Jurkat, Clone E6-1 (cell line): ENCODE measurements at regions not wholly inside any gene's neighbourhood (a gene's known extent, or its start where the extent isn't known, plus 50 kb on each side); places are given as distances from the start of the nearest gene placed in this dataset.

Source experiments
- DNase-seq: peaks from one replicate; pipeline ENCODE4 v3.0.0-alpha.2; 2011; ENCODE audit warnings: low read depth, low spot score
- H3K4me3 ChIP-seq: 2 replicates; pipeline ENCODE4 v1.5.1; 2011; ENCODE audit warnings: mild to moderate bottlenecking, low read length, control low read depth, moderate library complexity

DNA sequence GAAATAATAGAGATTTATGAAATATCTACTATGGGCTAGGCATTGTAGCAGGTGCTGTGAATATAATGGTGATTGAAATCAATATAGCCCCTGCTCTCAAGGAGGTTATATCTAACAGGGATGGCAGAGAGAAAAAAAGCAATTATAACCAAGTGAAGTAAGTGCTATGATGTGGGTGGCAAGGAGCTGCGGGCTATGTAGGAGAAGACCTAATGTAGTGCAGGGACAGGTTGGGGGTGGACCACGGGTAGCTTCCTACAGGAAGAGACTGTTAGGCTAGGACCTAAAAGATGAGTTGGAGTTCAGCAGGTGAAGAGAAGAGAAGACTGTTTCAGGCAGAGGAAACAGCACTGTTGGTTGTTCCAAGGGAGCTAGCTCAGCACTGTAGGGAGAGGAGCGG, 311.0 kb downstream of the KCNRG start:
- H3K4me3 ChIP-seq, result peak overlapping the region; percentile 30

DNA sequence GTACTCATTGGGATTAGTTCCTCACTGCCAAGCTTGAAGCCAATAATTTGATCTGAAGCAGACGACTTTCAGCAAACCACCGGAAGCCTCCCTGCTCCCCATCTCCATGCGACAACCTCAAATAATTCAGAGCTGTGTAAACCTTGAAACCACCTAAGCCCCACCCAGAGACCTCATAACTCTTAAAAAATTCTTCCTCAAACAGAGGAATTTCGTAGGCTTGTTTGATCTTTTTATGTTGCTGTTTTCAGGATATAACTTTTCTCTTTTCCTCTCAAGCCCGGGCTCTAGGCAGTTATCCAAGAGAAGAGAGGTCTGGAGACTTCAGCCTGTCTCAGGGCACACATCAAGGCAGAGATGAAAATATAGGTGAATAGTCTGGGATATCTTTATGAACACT, 311.6 kb downstream of the KCNRG start:
- H3K4me3 ChIP-seq, result peak overlapping the region; percentile 30
- DNase-seq, result no peak

More for the DNA sequence above, 311.0 kb downstream of the KCNRG start:
- DNase-seq, result peak; percentile 63

- no peak overlapping the region for H3K4me3 ChIP-seq
- DNase-seq, result no peak
These were observed 319.0 kb downstream of the KCNRG start for GRCh38 chr13:50334115-50334778.

DNA sequence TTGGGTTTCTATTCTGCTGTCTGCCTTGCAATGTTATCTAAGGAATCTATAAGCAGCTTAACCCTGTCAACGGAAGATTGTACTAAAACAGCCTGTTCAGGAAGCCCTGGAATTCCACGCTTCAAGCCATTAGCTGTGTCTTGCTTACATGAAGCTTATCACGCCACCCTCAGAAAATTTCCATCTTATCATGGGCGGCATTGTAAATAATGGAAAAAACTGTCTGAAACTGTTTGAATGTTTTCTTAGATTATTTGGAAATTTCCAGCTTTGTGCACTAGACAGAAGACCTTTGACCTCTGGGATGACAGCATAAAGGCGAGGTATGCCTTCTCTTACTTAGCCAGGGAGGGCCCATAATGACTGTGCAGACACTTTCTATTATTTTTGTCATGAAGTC, 319.7 kb downstream of the KCNRG start:
- DNase-seq, result no peak
- no peak overlapping the region for H3K4me3 ChIP-seq

DNA sequence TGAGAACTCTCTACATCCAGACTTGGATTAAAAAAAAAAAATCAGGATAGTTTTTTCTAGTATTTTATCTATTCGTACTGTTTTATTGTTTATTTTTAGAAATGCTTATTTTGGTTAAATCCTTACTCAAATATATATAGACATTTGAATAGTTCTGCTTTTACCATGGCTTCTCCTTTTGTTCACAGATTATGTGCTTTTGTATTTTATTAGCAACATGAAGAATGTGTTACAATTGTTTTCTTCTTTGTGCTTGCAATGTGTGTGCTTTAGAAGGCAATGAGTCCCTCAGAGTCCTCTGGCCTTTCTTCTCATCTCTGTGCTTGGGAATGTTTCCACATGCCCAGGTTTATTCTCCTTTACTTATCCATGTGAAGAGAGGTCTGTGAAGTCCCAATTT, 324.0 kb downstream of the KCNRG start:
- H3K4me3 ChIP-seq, result no peak overlapping the region
- DNase-seq, result no peak

GRCh38 chr13:50340146-50340545, 324.9 kb downstream of the KCNRG start:
- DNase-seq, result no peak
- no peak overlapping the region for H3K4me3 ChIP-seq

- H3K4me3 ChIP-seq, result no peak overlapping the region
- DNase-seq, result no peak
These were observed 325.5 kb downstream of the KCNRG start for GRCh38 chr13:50340551-50341287.

GRCh38 chr13:50341526-50341925, 326.3 kb downstream of the KCNRG start:
- no peak overlapping the region for H3K4me3 ChIP-seq
- no peak for DNase-seq

DNA sequence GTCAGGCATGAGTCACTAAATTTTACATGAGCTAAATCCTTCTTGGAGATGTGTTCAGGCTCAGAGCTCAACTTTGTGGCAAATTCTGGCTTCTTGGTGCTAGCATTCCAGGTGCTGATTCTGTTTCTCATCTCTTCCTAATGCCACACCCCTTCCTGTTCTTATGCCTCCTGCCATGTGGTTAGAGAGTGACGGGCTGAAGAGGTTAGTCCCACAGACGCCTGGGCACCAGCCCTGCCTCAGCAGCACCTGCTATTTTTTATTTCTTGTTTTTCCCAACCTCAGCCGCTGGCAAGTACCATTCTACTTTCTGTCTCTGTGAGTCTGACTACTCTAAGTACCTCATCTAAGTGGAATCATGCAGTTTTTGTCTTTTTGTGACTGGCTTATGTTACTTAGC, 329.5 kb downstream of the KCNRG start:
- peak; percentile 74 for DNase-seq
- H3K4me3 ChIP-seq, result no peak overlapping the region

DNA sequence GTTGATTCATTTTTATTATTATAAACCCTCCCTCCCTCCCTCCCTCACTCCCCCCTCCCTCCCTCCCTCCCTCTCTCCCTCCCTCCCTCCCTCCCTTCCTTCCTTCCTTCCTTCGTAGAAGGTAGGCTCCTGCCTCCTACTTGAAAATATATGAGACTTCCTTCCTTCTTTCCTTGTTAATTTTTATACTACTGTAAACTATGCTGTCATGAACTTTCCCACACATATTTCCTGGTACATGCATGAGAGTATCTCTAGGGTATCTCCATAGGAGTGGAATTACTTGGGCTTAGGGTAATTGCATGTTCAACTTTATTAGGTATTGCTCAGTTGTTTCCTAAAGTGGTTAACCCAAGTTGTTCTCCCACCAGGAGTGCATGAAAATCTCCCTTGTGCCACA, 330.6 kb downstream of the KCNRG start:
- no peak for DNase-seq

DNA sequence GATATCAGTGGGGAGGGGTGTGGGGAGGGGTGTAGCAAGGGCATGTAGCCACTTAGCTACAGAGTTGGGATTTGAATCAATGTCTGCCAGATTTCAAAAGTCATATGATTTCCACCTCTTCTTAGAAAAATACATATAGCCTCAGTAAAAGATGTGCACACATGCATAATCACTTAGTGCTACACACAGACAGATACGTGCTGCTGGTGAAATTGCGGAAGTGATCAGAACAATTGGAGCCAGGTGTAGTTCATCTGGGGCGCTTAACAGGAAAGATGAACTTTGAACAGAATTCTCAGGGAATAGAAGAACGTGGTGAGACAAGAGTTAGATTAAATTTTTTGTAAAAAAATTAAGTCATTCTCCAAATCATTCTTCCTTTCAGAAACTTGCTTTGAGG, 333.1 kb downstream of the KCNRG start:
- no peak overlapping the region for H3K4me3 ChIP-seq
- DNase-seq, result no peak

More for the DNA sequence above, 330.6 kb downstream of the KCNRG start:
- H3K4me3 ChIP-seq, result no peak overlapping the region

DNA sequence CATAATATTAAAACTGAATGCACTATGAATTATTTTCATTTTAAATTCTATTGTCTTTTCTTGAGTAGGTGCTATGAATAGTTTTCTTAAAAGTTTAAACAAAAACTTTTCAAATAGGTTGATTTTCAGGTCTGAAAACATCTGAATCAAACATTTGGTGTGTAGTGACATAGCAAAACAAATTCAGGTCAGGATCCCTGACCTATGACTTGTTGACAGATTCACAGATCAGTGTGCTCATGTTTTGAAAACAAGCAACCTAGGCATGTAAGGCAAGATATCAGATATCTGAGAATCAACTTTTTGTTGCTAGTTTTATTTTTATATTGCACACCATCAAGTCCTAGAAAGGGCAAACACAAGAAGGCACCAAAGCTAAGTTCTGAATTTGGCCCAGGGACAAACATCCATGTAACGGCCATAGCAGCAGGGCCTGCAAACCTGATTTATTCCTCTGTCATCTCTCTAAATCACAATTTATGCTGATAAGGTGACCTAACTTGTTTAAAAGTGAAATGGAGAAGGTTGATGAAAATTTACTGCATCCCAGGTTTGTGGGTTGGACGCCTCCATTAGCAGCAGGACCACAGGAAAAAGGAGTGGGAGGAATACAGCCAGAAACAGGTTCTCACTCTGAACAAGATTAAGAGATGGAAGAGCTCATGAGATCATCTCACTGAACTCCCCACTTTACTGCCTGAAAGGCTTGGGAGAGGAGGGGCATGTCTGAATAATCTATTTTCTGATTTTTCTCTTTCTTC, 337.7 kb downstream of the KCNRG start:
- no peak overlapping the region for H3K4me3 ChIP-seq
- DNase-seq, result no peak

DNA sequence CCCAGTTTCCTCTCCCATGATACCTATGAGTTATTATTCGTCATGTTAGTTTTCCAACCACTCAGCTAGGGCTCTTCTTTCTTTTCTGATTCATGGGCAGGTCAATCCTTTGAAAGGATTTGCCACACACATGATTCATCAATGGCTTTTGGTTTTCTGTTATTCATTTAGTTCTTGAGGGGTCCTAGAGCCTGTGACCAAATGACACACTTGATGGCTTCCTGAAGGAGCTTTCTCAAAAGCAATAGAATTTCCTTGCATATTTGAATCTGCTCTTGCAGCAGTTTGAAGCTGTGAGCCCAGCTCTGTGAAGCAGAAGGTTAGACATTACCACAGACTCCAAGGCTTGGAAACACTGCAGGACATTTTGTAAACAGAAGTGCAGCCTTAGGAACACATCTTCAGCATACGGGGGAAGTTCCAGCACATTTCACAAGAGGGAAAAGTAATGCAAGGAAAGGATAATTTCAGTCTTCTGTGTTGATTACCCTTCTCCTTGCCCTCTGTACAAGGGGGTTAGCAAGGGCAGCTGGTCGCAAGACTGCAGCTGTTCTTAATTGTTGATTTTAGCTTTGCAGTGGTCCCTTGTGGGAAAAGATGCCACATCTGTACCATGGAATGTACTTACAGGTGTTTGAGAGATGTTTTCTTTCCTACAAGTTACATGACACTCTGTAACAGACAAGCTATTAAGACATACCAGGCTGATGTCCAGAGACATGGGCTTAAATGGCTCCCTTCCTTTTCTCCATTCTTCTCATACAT, 338.6 kb downstream of the KCNRG start:
- H3K4me3 ChIP-seq, result no peak overlapping the region
- DNase-seq, result no peak

DNA sequence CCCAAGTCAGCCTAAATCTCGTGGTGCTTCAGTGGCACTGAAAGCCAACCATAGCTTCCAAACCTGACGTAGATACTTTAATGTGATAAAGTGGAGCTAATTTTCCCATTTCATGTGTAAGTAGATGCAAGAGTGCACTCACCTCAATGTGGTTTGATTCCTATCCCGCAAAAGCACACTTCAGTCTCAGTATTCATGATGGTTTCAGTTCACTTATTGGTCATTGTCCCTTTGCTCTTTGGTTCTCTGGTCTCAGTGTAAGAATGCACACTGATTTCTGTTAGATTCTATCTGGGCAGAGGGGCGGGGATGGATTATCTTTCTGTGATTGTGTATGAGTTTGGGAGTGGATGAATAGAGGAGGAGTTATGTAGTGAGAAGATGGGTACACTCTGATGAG, 340.6 kb downstream of the KCNRG start:
- H3K4me3 ChIP-seq, result no peak overlapping the region
- DNase-seq, result no peak

- no peak overlapping the region for H3K4me3 ChIP-seq
- no peak for DNase-seq
These were observed 341.9 kb downstream of the KCNRG start for GRCh38 chr13:50357136-50357535.

DNA sequence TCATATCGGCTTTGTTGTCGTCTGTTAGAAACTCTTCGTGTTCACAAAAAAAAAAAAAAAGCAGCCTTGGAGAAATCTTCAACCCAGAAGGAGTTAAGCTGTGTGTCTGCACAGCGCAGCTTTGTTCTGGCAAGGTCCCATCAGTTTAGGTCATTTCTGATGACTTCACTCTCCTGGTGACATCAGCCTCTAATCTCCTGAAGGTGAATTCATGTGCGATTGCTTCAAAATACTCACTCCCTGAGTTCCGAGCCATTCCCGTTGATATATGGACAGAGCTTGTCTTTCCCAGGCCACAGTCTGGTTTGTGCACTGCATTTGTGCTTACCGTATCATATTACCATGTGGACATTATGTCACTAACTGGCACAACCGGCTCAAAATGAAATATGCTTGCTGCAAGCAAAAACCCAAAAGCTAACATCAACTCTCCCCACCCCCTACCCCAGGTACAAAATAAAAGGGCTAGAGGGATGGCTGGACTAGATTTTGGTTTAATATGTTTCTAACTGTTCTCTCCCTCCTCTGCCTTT, 342.4 kb downstream of the KCNRG start:
- DNase-seq, result no peak
- H3K4me3 ChIP-seq, result no peak overlapping the region

DNA sequence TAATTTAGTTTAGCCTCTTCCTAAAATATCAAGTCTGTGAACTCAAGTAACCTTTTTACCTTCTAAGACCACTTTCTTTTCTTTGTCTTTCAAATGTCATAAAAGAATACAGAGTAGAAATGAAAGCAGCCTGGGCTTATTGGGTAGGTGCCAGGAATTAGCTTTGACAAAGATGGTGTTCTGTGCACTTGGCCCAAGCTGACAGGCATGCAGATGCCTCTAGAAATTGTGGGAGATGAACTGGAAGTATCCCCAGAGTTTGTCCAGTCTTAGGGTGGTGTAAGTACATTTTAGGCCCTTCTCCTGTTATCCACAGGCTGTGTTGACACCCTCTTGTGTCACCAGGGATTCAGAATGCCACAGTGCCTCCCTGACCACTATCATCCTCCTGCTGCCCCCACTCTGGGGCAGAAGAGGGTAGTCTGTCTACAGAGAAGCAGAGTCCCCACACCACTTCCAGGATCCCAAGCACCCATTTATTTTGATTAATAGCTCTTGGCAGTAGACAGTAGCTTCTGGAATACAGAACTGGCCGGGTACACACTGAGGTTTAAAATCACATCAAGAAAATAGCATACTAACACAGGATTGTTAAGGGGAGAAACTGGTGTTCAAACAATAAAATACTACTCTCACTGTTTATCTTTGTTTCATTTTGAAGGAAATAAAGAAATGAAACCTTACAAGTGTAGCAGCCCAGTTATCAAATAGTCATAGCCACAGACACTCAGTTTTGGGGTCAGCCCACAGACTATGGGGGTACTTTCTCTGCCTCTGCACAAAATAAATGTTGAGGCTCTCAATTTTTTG, 343.2 kb downstream of the KCNRG start:
- no peak overlapping the region for H3K4me3 ChIP-seq
- DNase-seq, result no peak

DNA sequence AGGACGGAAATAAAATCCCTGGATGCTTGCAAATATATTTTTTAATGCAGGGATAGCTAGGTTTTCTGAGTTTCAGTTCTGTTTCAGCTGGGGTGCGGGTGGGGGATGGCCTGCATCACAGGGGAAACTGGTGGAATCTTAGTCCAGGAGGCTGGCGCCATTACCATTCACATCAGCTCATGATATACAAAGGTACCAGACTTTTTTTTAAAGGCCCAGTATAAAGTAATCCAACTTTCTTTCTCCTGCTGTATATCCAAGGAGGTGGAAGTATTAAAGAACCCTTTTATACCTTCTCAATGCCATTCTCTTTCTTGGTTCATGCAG, 343.8 kb downstream of the KCNRG start:
- no peak overlapping the region for H3K4me3 ChIP-seq
- DNase-seq, result no peak

DNA sequence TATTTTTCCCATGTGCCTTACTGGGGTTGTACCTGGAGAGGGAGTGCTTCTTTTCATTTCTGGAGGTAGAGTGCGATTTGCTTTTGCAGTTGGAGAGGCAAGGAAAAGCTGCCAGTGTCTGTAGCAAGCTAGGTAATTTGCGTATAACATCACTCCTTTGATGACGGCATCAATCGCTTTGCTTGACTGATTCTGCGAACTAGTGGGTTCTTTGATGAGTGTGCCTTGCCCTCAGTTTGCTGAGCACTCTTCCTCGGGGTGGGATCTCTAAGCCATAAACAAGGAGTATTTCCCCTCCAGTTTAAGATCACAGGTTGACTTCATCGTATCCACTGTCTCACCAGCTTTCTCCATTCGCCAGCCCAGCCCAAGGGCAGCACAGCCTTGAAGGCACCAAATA, 344.5 kb downstream of the KCNRG start:
- no peak overlapping the region for H3K4me3 ChIP-seq
- DNase-seq, result peak; percentile 55
